ENCODE measurements at regions not wholly inside any gene's neighbourhood (a gene's known extent, or its start where the extent isn't known, plus 50 kb on each side); places are given as distances from the start of the nearest gene placed in this dataset.
A peak's percentile ranks its signal among the peaks of the same experiment; 100 is the strongest.

- Histone ChIP-seq H3K27me3 (ENCODE audit: control insufficient read depth, insufficient read depth, low read length) (peaks cover 4% of the 10 kb centered on the region), H3K4me3 (ENCODE audit: low read length) (no peak overlapping the region)
These were observed 196.7 kb downstream of the CTTN start for GRCh38 chr11:70595016-70595415.

GRCh38 chr11:70595452-70595851 lies 197.1 kb downstream of the CTTN start:
- Mint-ChIP-seq H3K4me3 (no peak overlapping the region), H3K36me3 (no peaks in the 10 kb centered on the region), H3K4me1 (peaks cover 5 to 8% of the 10 kb centered on the region in 2 donors), H3K27ac (no peak overlapping the region), H3K27me3 (ENCODE audit: low read depth in 2 of 2) (peaks cover 6 to 20% of the 10 kb centered on the region in 2 donors), H3K9me3 (no peaks in the 10 kb centered on the region)
- intact Hi-C loops (cut with micrococcal nuclease), result no loop called here
- peaks cover 4% of the 10 kb centered on the region for H3K27me3 ChIP-seq (ENCODE audit: control insufficient read depth, insufficient read depth, low read length)
- ATAC-seq (peak in 1 of 3 donors; percentile 12), DNase-seq (no peak)
- no peak for TF ChIP-seq CTCF (IDR thresholded peaks at IDR 0.05)
- H3K27ac ChIP-seq (ENCODE audit: low read length), result no peak overlapping the region
- no peaks in the 10 kb centered on the region for H3K9me3 ChIP-seq (ENCODE audit: control insufficient read depth, insufficient read depth, low read length)
- no peak overlapping the region for H3K4me3 ChIP-seq (ENCODE audit: low read length)
- no peaks in the 10 kb centered on the region for H3K36me3 ChIP-seq (ENCODE audit: control insufficient read depth, insufficient read depth, low read length)
- WGBS (ENCODE audit: insufficient coverage), result 23% methylated on average over 12 of the region's 12 CpGs
- peaks cover 7% of the 10 kb centered on the region for H3K4me1 ChIP-seq (ENCODE audit: control insufficient read depth, insufficient read depth, low read length)

More at GRCh38 chr11:70595016-70595415, 196.7 kb downstream of the CTTN start:
- Mint-ChIP-seq H3K27ac (no peak overlapping the region), H3K36me3 (no peaks in the 10 kb centered on the region), H3K4me3 (no peak overlapping the region), H3K27me3 (ENCODE audit: low read depth in 2 of 2) (peaks cover 6 to 24% of the 10 kb centered on the region in 2 donors), H3K9me3 (no peaks in the 10 kb centered on the region), H3K4me1 (peaks cover 9 to 12% of the 10 kb centered on the region in 2 donors)
- ATAC-seq (no peak), DNase-seq (no peak)
- Histone ChIP-seq H3K9me3 (ENCODE audit: control insufficient read depth, insufficient read depth, low read length) (no peaks in the 10 kb centered on the region), H3K27ac (ENCODE audit: low read length) (no peak overlapping the region), H3K4me1 (ENCODE audit: control insufficient read depth, insufficient read depth, low read length) (peaks cover 11% of the 10 kb centered on the region), H3K36me3 (ENCODE audit: control insufficient read depth, insufficient read depth, low read length) (no peaks in the 10 kb centered on the region)
- no peak for TF ChIP-seq CTCF (IDR thresholded peaks at IDR 0.05)
- 90% methylated on average over 13 of the region's 13 CpGs for WGBS (ENCODE audit: insufficient coverage)
- intact Hi-C loops (cut with micrococcal nuclease), result no loop called here

GRCh38 chr11:70596091-70596490 lies 197.8 kb downstream of the CTTN start:
- Mint-ChIP-seq H3K9me3 (no peaks in the 10 kb centered on the region), H3K27me3 (ENCODE audit: low read depth in 2 of 2) (peaks cover 2 to 13% of the 10 kb centered on the region in 2 donors), H3K4me1 (peaks cover 0 to 1% of the 10 kb centered on the region in 2 donors), H3K36me3 (no peaks in the 10 kb centered on the region), H3K27ac (no peak overlapping the region), H3K4me3 (no peak overlapping the region)
- no peaks in the 10 kb centered on the region for H3K9me3 ChIP-seq (ENCODE audit: control insufficient read depth, insufficient read depth, low read length)
- no peak for TF ChIP-seq CTCF (IDR thresholded peaks at IDR 0.05)
- 83% methylated on average over 9 of the region's 9 CpGs for WGBS (ENCODE audit: insufficient coverage)
- intact Hi-C loops (cut with micrococcal nuclease), result no loop called here
- H3K27me3 ChIP-seq (ENCODE audit: control insufficient read depth, insufficient read depth, low read length), result peaks cover 3% of the 10 kb centered on the region
- ATAC-seq (no peak), DNase-seq (no peak)
- H3K27ac ChIP-seq (ENCODE audit: low read length), result no peak overlapping the region
- no peaks in the 10 kb centered on the region for H3K36me3 ChIP-seq (ENCODE audit: control insufficient read depth, insufficient read depth, low read length)
- no peak overlapping the region for H3K4me3 ChIP-seq (ENCODE audit: low read length)
- H3K4me1 ChIP-seq (ENCODE audit: control insufficient read depth, insufficient read depth, low read length), result peaks cover under 1% of the 10 kb centered on the region

GRCh38 chr11:70597006-70597555 lies 198.8 kb downstream of the CTTN start:
- intact Hi-C loops (cut with micrococcal nuclease), result no loop called here
- Histone ChIP-seq H3K4me3 (ENCODE audit: low read length) (no peak overlapping the region), H3K27ac (ENCODE audit: low read length) (no peak overlapping the region), H3K4me1 (ENCODE audit: control insufficient read depth, insufficient read depth, low read length) (no peaks in the 10 kb centered on the region), H3K36me3 (ENCODE audit: control insufficient read depth, insufficient read depth, low read length) (no peaks in the 10 kb centered on the region), H3K27me3 (ENCODE audit: control insufficient read depth, insufficient read depth, low read length) (no peaks in the 10 kb centered on the region), H3K9me3 (ENCODE audit: control insufficient read depth, insufficient read depth, low read length) (no peaks in the 10 kb centered on the region)
- Mint-ChIP-seq H3K4me3 (no peak overlapping the region), H3K4me1 (no peaks in the 10 kb centered on the region), H3K9me3 (no peaks in the 10 kb centered on the region), H3K27me3 (ENCODE audit: low read depth in 2 of 2) (peaks cover 2 to 12% of the 10 kb centered on the region in 2 donors), H3K27ac (no peak overlapping the region), H3K36me3 (no peaks in the 10 kb centered on the region)
- WGBS (ENCODE audit: insufficient coverage), result 94% methylated on average over 10 of the region's 10 CpGs
- DNase-seq (no peak), ATAC-seq (no peak)
- TF ChIP-seq CTCF (IDR thresholded peaks at IDR 0.05), result no peak
